LNCAP (cell line): ENCODE measurements at regions not wholly inside any gene's neighbourhood (a gene's known extent, or its start where the extent isn't known, plus 50 kb on each side); places are given as distances from the start of the nearest gene placed in this dataset.

Experiments used
- CTCF ChIP-seq: fragments of 450-650 bp; IDR thresholded peaks from 2 replicates; pipeline ENCODE4 v1.5.1; 2017; ENCODE audit warnings: mild to moderate bottlenecking

GRCh38 chr2:153360239-153360638, 118.3 kb downstream of the RPRM start:
- TF ChIP-seq CTCF = no peak

GRCh38 chr2:153354377-153354776, 124.2 kb downstream of the RPRM start:
- no peak for TF ChIP-seq CTCF

- TF ChIP-seq CTCF = no peak
These were observed 129.0 kb downstream of the RPRM start for GRCh38 chr2:153349603-153350002.

GRCh38 chr2:153347818-153348495, 130.6 kb downstream of the RPRM start:
- TF ChIP-seq CTCF = no peak

- TF ChIP-seq CTCF = no peak
These were observed 157.7 kb downstream of the RPRM start for GRCh38 chr2:153320879-153321278.

- no peak for TF ChIP-seq CTCF
These were observed 167.1 kb downstream of the RPRM start for GRCh38 chr2:153311432-153311831.

GRCh38 chr2:153308466-153308865, 170.1 kb downstream of the RPRM start:
- TF ChIP-seq CTCF = no peak

GRCh38 chr2:153307223-153307622, 171.3 kb downstream of the RPRM start:
- TF ChIP-seq CTCF = no peak
